Smooth muscle cell (in vitro differentiated cells): ENCODE measurements at regions not wholly inside any gene's neighbourhood (a gene's known extent, or its start where the extent isn't known, plus 50 kb on each side); places are given as distances from the start of the nearest gene placed in this dataset.
"Not testable (repeated sequence)": the region's sequence is repeated elsewhere in the genome, so short reads cannot be mapped to it uniquely, and the experiment has no call there.

Experiments used
- DNase-seq: peaks from one replicate; lab custom pipeline; 2025; ENCODE audit not compliant: unreplicated experiment; lab: John Stamatoyannopoulos, UW
- H2AFZ ChIP-seq: fragments of 200-600 bp; sonication (generic); 2 replicates; pipeline ENCODE4 v1.6.0; 2016; ENCODE audit warnings: antibody characterized with exemption, low read depth, mild to moderate bottlenecking
- H3F3A ChIP-seq: fragments of 200-600 bp; sonication (generic); 2 replicates; pipeline ENCODE4 v1.6.0; 2017; ENCODE audit warnings: antibody characterized with exemption, low read depth
- H3K27ac ChIP-seq: fragments of 200-600 bp; sonication (generic); 2 replicates; pipeline ENCODE4 v1.5.1; 2016; ENCODE audit warnings: low read depth, mild to moderate bottlenecking
- H3K27me3 ChIP-seq: fragments of 200-600 bp; sonication (generic); 2 replicates; pipeline ENCODE4 v1.6.1; 2016; ENCODE audit warnings: low read depth, mild to moderate bottlenecking
- H3K36me3 ChIP-seq: fragments of 200-600 bp; sonication (generic); 2 replicates; pipeline ENCODE4 v1.5.1; 2016; ENCODE audit warnings: low read depth
- H3K4me1 ChIP-seq: fragments of 200-600 bp; sonication (generic); 2 replicates; pipeline ENCODE4 v1.5.1; 2016; ENCODE audit warnings: low read depth
- H3K4me2 ChIP-seq: fragments of 200-600 bp; sonication (generic); 2 replicates; pipeline ENCODE4 v1.6.0; 2016; ENCODE audit warnings: mild to moderate bottlenecking
- H3K4me3 ChIP-seq: fragments of 200-600 bp; sonication (generic); 2 replicates; pipeline ENCODE4 v1.5.1; 2016; ENCODE audit warnings: mild to moderate bottlenecking
- H3K79me2 ChIP-seq: fragments of 200-600 bp; sonication (generic); 2 replicates; pipeline ENCODE4 v1.6.0; 2016; ENCODE audit warnings: low read depth, mild to moderate bottlenecking
- H3K9ac ChIP-seq: fragments of 200-600 bp; sonication (generic); 2 replicates; pipeline ENCODE4 v1.6.0; 2016; ENCODE audit warnings: low read depth
- H3K9me3 ChIP-seq: fragments of 200-600 bp; sonication (generic); replicated peaks from 2 replicates; pipeline ENCODE4 v1.5.1; 2016; ENCODE audit warnings: low read depth
- H4K20me1 ChIP-seq: fragments of 200-600 bp; sonication (generic); 2 replicates; pipeline ENCODE4 v1.6.0; 2016; ENCODE audit warnings: low read depth
- CTCF ChIP-seq: fragments of 200-600 bp; sonication (generic); IDR thresholded peaks from 2 replicates; pipeline ENCODE4 v1.5.1; 2017; ENCODE audit warnings: borderline replicate concordance, mild to moderate bottlenecking, antibody characterized with exemption; ENCODE audit not compliant: insufficient read depth, poor library complexity, severe bottlenecking
- WGBS: methylation state at CpG from one replicate; pipeline ENCODE4 v1.1.7; 2016; ENCODE audit warnings: low lambda C conversion rate; 5-methylcytosine and 5-hydroxymethylcytosine counted together

GRCh38 chr6:135608031-135608430 is 110.5 kb upstream of the AHI1 start:
- H3K9me3 ChIP-seq: no peaks in the 10 kb centered on the region
- WGBS: 95% methylated on average over 3 of the region's 3 CpGs
- H3K36me3 ChIP-seq: no peaks in the 10 kb centered on the region
- H3K27ac ChIP-seq: no peak overlapping the region
- no peak overlapping the region for H2AFZ ChIP-seq
- no peak for TF ChIP-seq CTCF
- no peak overlapping the region for H3K4me2 ChIP-seq
- H3K4me1 ChIP-seq: no peaks in the 10 kb centered on the region
- DNase-seq: no peak
- no peaks in the 10 kb centered on the region for H3K27me3 ChIP-seq
- H3K79me2 ChIP-seq: no peaks in the 10 kb centered on the region
- no peaks in the 10 kb centered on the region for H3F3A ChIP-seq
- no peaks in the 10 kb centered on the region for H4K20me1 ChIP-seq
- H3K4me3 ChIP-seq: no peak overlapping the region
- no peak overlapping the region for H3K9ac ChIP-seq

- not testable (repeated sequence) for H3K27ac ChIP-seq, H3K9me3 ChIP-seq, H3K4me1 ChIP-seq, H3K79me2 ChIP-seq, H3K4me2 ChIP-seq, H3F3A ChIP-seq, H3K4me3 ChIP-seq, H3K27me3 ChIP-seq, DNase-seq, H3K36me3 ChIP-seq, H2AFZ ChIP-seq, H3K9ac ChIP-seq, H4K20me1 ChIP-seq
- 95% methylated on average over 6 of the region's 6 CpGs for WGBS
Observed at GRCh38 chr6:135610192-135610591, 112.7 kb upstream of the AHI1 start.

- no peak for TF ChIP-seq CTCF
- H3K27ac ChIP-seq: no peak overlapping the region
- H3K4me3 ChIP-seq: no peak overlapping the region
- H3K27me3 ChIP-seq: no peaks in the 10 kb centered on the region
- 98% methylated on average over 2 of the region's 2 CpGs for WGBS
- H4K20me1 ChIP-seq: no peaks in the 10 kb centered on the region
- no peaks in the 10 kb centered on the region for H3F3A ChIP-seq
- no peak overlapping the region for H2AFZ ChIP-seq
- no peak for DNase-seq
- no peaks in the 10 kb centered on the region for H3K9me3 ChIP-seq
- no peaks in the 10 kb centered on the region for H3K36me3 ChIP-seq
- no peaks in the 10 kb centered on the region for H3K79me2 ChIP-seq
- no peak overlapping the region for H3K9ac ChIP-seq
- no peak overlapping the region for H3K4me2 ChIP-seq
- H3K4me1 ChIP-seq: no peaks in the 10 kb centered on the region
Observed at GRCh38 chr6:135616655-135617054, 119.1 kb upstream of the AHI1 start.

GRCh38 chr6:135617222-135617621 is 119.7 kb upstream of the AHI1 start:
- H3K4me3 ChIP-seq: no peak overlapping the region
- no peak overlapping the region for H3K9ac ChIP-seq
- H3K27ac ChIP-seq: no peak overlapping the region
- H2AFZ ChIP-seq: no peak overlapping the region
- no peaks in the 10 kb centered on the region for H3K79me2 ChIP-seq
- WGBS: 65% methylated on average over 2 of the region's 2 CpGs
- H3K36me3 ChIP-seq: no peaks in the 10 kb centered on the region
- no peaks in the 10 kb centered on the region for H3K4me1 ChIP-seq
- H3F3A ChIP-seq: no peaks in the 10 kb centered on the region
- no peak for TF ChIP-seq CTCF
- no peaks in the 10 kb centered on the region for H4K20me1 ChIP-seq
- no peaks in the 10 kb centered on the region for H3K9me3 ChIP-seq
- no peak overlapping the region for H3K4me2 ChIP-seq
- DNase-seq: no peak
- H3K27me3 ChIP-seq: no peaks in the 10 kb centered on the region
